SK-N-SH (cell line): ENCODE measurements at regions not wholly inside any gene's neighbourhood (a gene's known extent, or its start where the extent isn't known, plus 50 kb on each side); places are given as distances from the start of the nearest gene placed in this dataset.

Experiments
- CTCF ChIA-PET: fragments of 300-600, 350-600 bp; formaldehyde crosslinking; extraction: SDS; loops from one replicate; lab custom pipeline; 2021; lab: Yijun Ruan, JAX
- POLR2A ChIA-PET: fragments of 350-600 bp; sonication (Branson Sonifier 250); formaldehyde crosslinking; extraction: SDS; loops from one replicate; lab custom pipeline; 2020; ENCODE audit warnings: antibody characterized with exemption, inconsistent platforms; lab: Yijun Ruan, JAX
- DNase-seq: peaks from one replicate; pipeline ENCODE4 v3.0.0; 2012
- H2AFZ ChIP-seq: fragments of 200-600 bp; sonication (generic); 2 replicates; pipeline ENCODE4 v1.8.1; 2016; ENCODE audit warnings: antibody characterized with exemption, mild to moderate bottlenecking, low read depth
- H3F3A ChIP-seq: fragments of 200-600 bp; sonication (generic); replicated peaks from 2 replicates; pipeline ENCODE3; 2016; ENCODE audit warnings: antibody characterized with exemption, mild to moderate bottlenecking; ENCODE audit not compliant: insufficient read depth
- H3K27ac ChIP-seq, 2 experiments: fragments of 200-500 bp in 1 of 2; fragments of 200-600 bp in 1 of 2; sonication (Bioruptor generic) in 1 of 2; sonication (generic), shearing (Covaris generic) in 1 of 2; 2 replicates each; pipeline versions ENCODE4 v1.5.1 to v1.6.1; 2014 to 2016; ENCODE audit warnings: low read depth in 2 of 2, inconsistent platforms in 1 of 2, low read length in 1 of 2, mild to moderate bottlenecking in 1 of 2, mixed read lengths in 1 of 2
- H3K27me3 ChIP-seq: fragments of 200-600 bp; sonication (generic), shearing (Covaris generic); 2 replicates; pipeline ENCODE4 v1.6.1; 2016; ENCODE audit warnings: mixed run types; ENCODE audit not compliant: insufficient read depth
- H3K36me3 ChIP-seq, 2 experiments: fragments of 200-500 bp in 1 of 2; fragments of 200-600 bp in 1 of 2; sonication (Bioruptor generic) in 1 of 2; sonication (generic) in 1 of 2; replicated peaks in 1 of 2; 2 replicates each; pipeline versions ENCODE3 to v1.5.1; 2014 to 2016; ENCODE audit warnings: low read length in 1 of 2, mild to moderate bottlenecking in 1 of 2; ENCODE audit not compliant: insufficient read depth in 2 of 2, control insufficient read depth in 1 of 2
- H3K4me1 ChIP-seq, 2 experiments: fragments of 200-500 bp in 1 of 2; fragments of 200-600 bp in 1 of 2; sonication (Bioruptor generic) in 1 of 2; sonication (generic), shearing (Covaris generic) in 1 of 2; 2 replicates each; pipeline versions ENCODE4 v1.5.1 to v1.6.1; 2014 to 2016; ENCODE audit warnings: low read depth in 1 of 2, low read length in 1 of 2, mixed run types in 1 of 2; ENCODE audit not compliant: insufficient read depth in 2 of 2, control insufficient read depth in 1 of 2
- H3K4me2 ChIP-seq: fragments of 200-600 bp; sonication (generic), shearing (Covaris generic); 2 replicates; pipeline ENCODE4 v1.6.1; 2017; ENCODE audit warnings: mixed run types
- H3K4me3 ChIP-seq, 2 experiments: fragments of 200-500 bp in 1 of 2; fragments of 200-600 bp in 1 of 2; sonication (Bioruptor generic) in 1 of 2; sonication (generic), shearing (Covaris generic) in 1 of 2; 2 replicates each; pipeline versions ENCODE4 v1.5.1 to v1.8.1; 2014 to 2016; ENCODE audit warnings: low read depth in 2 of 2, inconsistent platforms in 1 of 2, low read length in 1 of 2, mild to moderate bottlenecking in 1 of 2, mixed read lengths in 1 of 2, moderate library complexity in 1 of 2
- H3K79me2 ChIP-seq: fragments of 200-600 bp; sonication (generic); 2 replicates; pipeline ENCODE4 v1.8.1; 2017; ENCODE audit warnings: mild to moderate bottlenecking; ENCODE audit not compliant: insufficient read depth
- H3K9ac ChIP-seq: fragments of 200-600 bp; sonication (generic); 2 replicates; pipeline ENCODE4 v1.6.1; 2017; ENCODE audit warnings: mixed run types
- H3K9me2 ChIP-seq: fragments of 200-600 bp; sonication (generic); 2 replicates; pipeline ENCODE4 v1.6.1; 2017; ENCODE audit warnings: mixed run types
- H3K9me3 ChIP-seq: fragments of 200-600 bp; sonication (generic); 2 replicates; pipeline ENCODE4 v1.6.1; 2017; ENCODE audit warnings: mixed run types, mild to moderate bottlenecking, moderate library complexity
- H4K20me1 ChIP-seq: fragments of 200-600 bp; sonication (generic); 2 replicates; pipeline ENCODE4 v1.6.1; 2017; ENCODE audit warnings: mild to moderate bottlenecking, mixed run types; ENCODE audit not compliant: insufficient read depth
- EP300 ChIP-seq, 2 experiments: IDR thresholded peaks; 2 replicates each; pipeline versions ENCODE4 v1.4.0 to v1.6.1; 2012; ENCODE audit warnings: borderline replicate concordance in 1 of 2, low read depth in 1 of 2, low read length in 1 of 2
- FOSL2 ChIP-seq: IDR thresholded peaks from 2 replicates; pipeline ENCODE4 v1.4.0; 2012; ENCODE audit warnings: low read depth, mild to moderate bottlenecking, moderate library complexity, borderline replicate concordance
- JUND ChIP-seq: IDR thresholded peaks from 2 replicates; pipeline ENCODE4 v1.4.0; 2012
- MEF2A ChIP-seq: IDR thresholded peaks from 2 replicates; pipeline ENCODE4 v1.4.0; 2012; ENCODE audit warnings: low read depth, borderline replicate concordance
- MXI1 ChIP-seq: IDR thresholded peaks from 2 replicates; pipeline ENCODE4 v1.6.1; 2012; ENCODE audit warnings: mild to moderate bottlenecking, low read depth, low read length, improper control_type of control experiment
- TAF1 ChIP-seq: IDR thresholded peaks from 2 replicates; pipeline ENCODE4 v1.6.1; 2012; ENCODE audit warnings: low read depth, mild to moderate bottlenecking, low read length, moderate library complexity, borderline replicate concordance
- TEAD4 ChIP-seq: IDR thresholded peaks from 2 replicates; pipeline ENCODE4 v1.4.0; 2012; ENCODE audit warnings: mild to moderate bottlenecking, borderline replicate concordance; ENCODE audit not compliant: insufficient read depth
- WGBS: methylation state at CpG from one replicate; pipeline ENCODE4 v1.1.6; 2017; ENCODE audit warnings: low lambda C conversion rate; 5-methylcytosine and 5-hydroxymethylcytosine counted together
- TF ChIP-seq, protein P1 (sequence below): fragments of 200-600 bp; sonication (generic); IDR thresholded peaks from 2 replicates; pipeline ENCODE4 v1.6.1; 2017; ENCODE audit warnings: antibody characterized with exemption, mild to moderate bottlenecking, moderate library complexity

- H3K27me3 ChIP-seq: peaks cover 15% of the 10 kb centered on the region; the same call in 1 of the 2 replicates
- DNase-seq: peak; percentile 54
- WGBS: 3% methylated on average over 23 of the region's 27 CpGs
- no peak overlapping the region for H3K4me3 ChIP-seq
- H3K9ac ChIP-seq: no peak overlapping the region
- H3K79me2 ChIP-seq: no peaks in the 10 kb centered on the region
- TF ChIP-seq, protein P1, sequence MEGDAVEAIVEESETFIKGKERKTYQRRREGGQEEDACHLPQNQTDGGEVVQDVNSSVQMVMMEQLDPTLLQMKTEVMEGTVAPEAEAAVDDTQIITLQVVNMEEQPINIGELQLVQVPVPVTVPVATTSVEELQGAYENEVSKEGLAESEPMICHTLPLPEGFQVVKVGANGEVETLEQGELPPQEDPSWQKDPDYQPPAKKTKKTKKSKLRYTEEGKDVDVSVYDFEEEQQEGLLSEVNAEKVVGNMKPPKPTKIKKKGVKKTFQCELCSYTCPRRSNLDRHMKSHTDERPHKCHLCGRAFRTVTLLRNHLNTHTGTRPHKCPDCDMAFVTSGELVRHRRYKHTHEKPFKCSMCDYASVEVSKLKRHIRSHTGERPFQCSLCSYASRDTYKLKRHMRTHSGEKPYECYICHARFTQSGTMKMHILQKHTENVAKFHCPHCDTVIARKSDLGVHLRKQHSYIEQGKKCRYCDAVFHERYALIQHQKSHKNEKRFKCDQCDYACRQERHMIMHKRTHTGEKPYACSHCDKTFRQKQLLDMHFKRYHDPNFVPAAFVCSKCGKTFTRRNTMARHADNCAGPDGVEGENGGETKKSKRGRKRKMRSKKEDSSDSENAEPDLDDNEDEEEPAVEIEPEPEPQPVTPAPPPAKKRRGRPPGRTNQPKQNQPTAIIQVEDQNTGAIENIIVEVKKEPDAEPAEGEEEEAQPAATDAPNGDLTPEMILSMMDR: peak; percentile 48
- TF ChIP-seq TAF1: no peak
- no peak for TF ChIP-seq MXI1
- no peak for TF ChIP-seq JUND
- no peak for TF ChIP-seq EP300 (IDR thresholded peaks at IDR 0.05; ENCODE audit: borderline replicate concordance in 1 of 2, low read depth in 1 of 2, low read length in 1 of 2)
- TF ChIP-seq MEF2A: no peak
- TF ChIP-seq FOSL2: no peak
- TF ChIP-seq TEAD4: no peak
- CTCF ChIA-PET: interaction anchor here (0.8 kb wide), 1 partner anchor 19 kb away, joined by 3 read pairs; no protein-coding TSS in a partner anchor
- no peaks in the 10 kb centered on the region for H3K9me3 ChIP-seq
- no peaks in the 10 kb centered on the region for H4K20me1 ChIP-seq
- no peak overlapping the region for H2AFZ ChIP-seq
- no peaks in the 10 kb centered on the region for H3K4me1 ChIP-seq
- H3K36me3 ChIP-seq: no peaks in the 10 kb centered on the region
- no peaks in the 10 kb centered on the region for H3F3A ChIP-seq
- no peak overlapping the region for H3K27ac ChIP-seq
- POLR2A ChIA-PET: no interaction called here
- no peak overlapping the region for H3K4me2 ChIP-seq
- H3K9me2 ChIP-seq: no peaks in the 10 kb centered on the region
These were observed 1079.4 kb downstream of the TMEM121 start for GRCh38 chr14:106605548-106606448.

- POLR2A ChIA-PET: no interaction called here
- Histone ChIP-seq H3F3A (no peaks in the 10 kb centered on the region), H3K4me1 (no peaks in the 10 kb centered on the region)
These were observed 1080.6 kb downstream of the TMEM121 start for GRCh38 chr14:106606936-106607335.

More at GRCh38 chr14:106606936-106607335, 1080.6 kb downstream of the TMEM121 start:
- H3K4me3 ChIP-seq: no peak overlapping the region
- TF ChIP-seq, protein P1: no peak
- TF ChIP-seq, all 33 proteins: peak for 0
- H3K27ac ChIP-seq: no peak overlapping the region
- WGBS: 0% methylated on average over 2 of the region's 2 CpGs
- H3K36me3 ChIP-seq: no peaks in the 10 kb centered on the region
- H3K79me2 ChIP-seq: no peaks in the 10 kb centered on the region
- peaks cover 14% of the 10 kb centered on the region; the same call in 1 of the 2 replicates for H3K27me3 ChIP-seq
- H3K4me2 ChIP-seq: no peak overlapping the region
- DNase-seq: no peak
- no peaks in the 10 kb centered on the region for H3K9me2 ChIP-seq
- H2AFZ ChIP-seq: no peak overlapping the region
- no peaks in the 10 kb centered on the region for H3K9me3 ChIP-seq
- CTCF ChIA-PET: interaction anchor here (0.8 kb wide), 1 partner anchor 20 kb away, joined by 3 read pairs; no protein-coding TSS in a partner anchor
- H3K9ac ChIP-seq: no peak overlapping the region
- H4K20me1 ChIP-seq: no peaks in the 10 kb centered on the region
